Stomach (tissue), 8 donors: ENCODE measurements at regions not wholly inside any gene's neighbourhood (a gene's known extent, or its start where the extent isn't known, plus 50 kb on each side); places are given as distances from the start of the nearest gene placed in this dataset.
"Not testable (repeated sequence)": the region's sequence is repeated elsewhere in the genome, so short reads cannot be mapped to it uniquely, and the experiment has no call there.

ENCODE experiments used
- DNase-seq, 2 donors: peaks; one replicate each; pipeline versions ENCODE4 v3.0.0 to v3.0.0-alpha.2; 2013 to 2019
- H3K27ac ChIP-seq, 5 donors: fragments of 200-600 bp in 4 of 5; sonication (generic) in 4 of 5; one replicate each; pipeline ENCODE4 v1.5.1; 2013 to 2019; ENCODE audit warnings: mild to moderate bottlenecking in 1 of 5, moderate library complexity in 1 of 5
- H3K27me3 ChIP-seq, 3 donors: fragments of 200-600 bp; sonication (generic); one replicate each; pipeline ENCODE4 v1.5.1; 2017 to 2019; ENCODE audit warnings: mixed run types in 1 of 3
- H3K36me3 ChIP-seq, 4 donors: fragments of 200-600 bp; sonication (generic); 1 replicate in 3 of 4; 2 replicates in 1 of 4; pipeline ENCODE4 v1.5.1; 2016 to 2019
- H3K4me1 ChIP-seq, 4 donors: fragments of 200-600 bp; sonication (generic); one replicate each; pipeline ENCODE4 v1.5.1; 2016 to 2019
- H3K4me3 ChIP-seq, 4 donors: fragments of 200-600 bp; sonication (generic) in 3 of 4; one replicate each; pipeline ENCODE4 v1.5.1; 2016 to 2019; ENCODE audit warnings: mild to moderate bottlenecking in 1 of 4
- H3K9me3 ChIP-seq, 4 donors: fragments of 200-600 bp; sonication (generic); one replicate each; pipeline ENCODE4 v1.5.1; 2016 to 2019
- CTCF ChIP-seq, 7 experiments: fragments of 450-650 bp in 4 of 7; fragments of 200-600 bp in 3 of 7; sonication (generic) in 3 of 7; IDR thresholded peaks; one replicate each; pipeline ENCODE4 v1.5.1; 2016 to 2019; ENCODE audit warnings: antibody characterized with exemption in 7 of 7, control low read depth in 2 of 7, mild to moderate bottlenecking in 1 of 7
- EP300 ChIP-seq: sonication (generic); formaldehyde crosslinking; IDR thresholded peaks from one replicate; pipeline ENCODE4 v1.6.1; 2017; ENCODE audit warnings: antibody characterized with exemption
- POLR2A ChIP-seq, 4 donors: fragments of 450-650 bp; IDR thresholded peaks; one replicate each; pipeline ENCODE4 v1.6.1; 2016; ENCODE audit warnings: antibody characterized with exemption in 4 of 4, control low read depth in 2 of 4, mild to moderate bottlenecking in 1 of 4, moderate library complexity in 1 of 4
- POLR2AphosphoS5 ChIP-seq, 3 donors: sonication (generic); formaldehyde crosslinking; IDR thresholded peaks; one replicate each; pipeline ENCODE4 v1.6.1; 2016; ENCODE audit warnings: antibody characterized with exemption in 3 of 3
- WGBS, 5 donors: extraction: QIAGEN DNeasy Blood & Tissue Kit in 3 of 5; methylation state at CpG; one replicate each; pipeline versions ENCODE4 v1.1.5 to v1.1.7; 2013 to 2018; 5-methylcytosine and 5-hydroxymethylcytosine counted together
- intact Hi-C: fragments of 100-400 bp; cut with DNase I; formaldehyde crosslinking; loops from one replicate; pipeline ENCODE4 v1.15.1; 2023; ENCODE audit warnings: low total_unique reads
- donor health status: healthy with polysubstance abuse.
- donor health status: Bipolar disorder and iron deficiency.
- donor health status: healthy.

- Histone ChIP-seq H3K4me3 (no peak overlapping the region), H3K27me3 (no peaks in the 10 kb centered on the region), H3K4me1 (no peaks in the 10 kb centered on the region), H3K9me3 (peaks cover 0 to 37% (median 20%) of the 10 kb centered on the region in 4 donors), H3K27ac (no peak overlapping the region), H3K36me3 (no peaks in the 10 kb centered on the region)
- no peak for DNase-seq
- TF ChIP-seq EP300 = no peak
- TF ChIP-seq POLR2AphosphoS5 (IDR thresholded peaks at IDR 0.05) = no peak
- TF ChIP-seq CTCF (IDR thresholded peaks at IDR 0.05) = no peak
- no peak for TF ChIP-seq POLR2A (IDR thresholded peaks at IDR 0.05)
- intact Hi-C loops = no loop called here
- WGBS, 5 donors = 31 to 38% (median 36%) methylated on average over 6 of the region's 6 CpGs
These were observed 1643.5 kb downstream of the TP53TG3F start for GRCh38 chr16:35102780-35103403.

GRCh38 chr16:35111772-35112171 is 1652.4 kb downstream of the TP53TG3F start:
- H3K4me1 ChIP-seq, intact Hi-C loops, DNase-seq, H3K27ac ChIP-seq, H3K4me3 ChIP-seq, H3K27me3 ChIP-seq, H3K36me3 ChIP-seq: not testable (repeated sequence)
- WGBS, 5 donors = 72 to 91% (median 78%) methylated on average over 4 of the region's 4 CpGs
- H3K9me3 ChIP-seq = peaks cover 3 to 52% (median 29%) of the 10 kb centered on the region in 4 donors

- Histone ChIP-seq H3K4me3 (no peak overlapping the region), H3K36me3 (no peaks in the 10 kb centered on the region), H3K4me1 (no peaks in the 10 kb centered on the region), H3K27me3 (no peaks in the 10 kb centered on the region), H3K9me3 (peaks cover 0 to 12% (median 5%) of the 10 kb centered on the region in 4 donors), H3K27ac (no peak overlapping the region)
- TF ChIP-seq POLR2AphosphoS5 (IDR thresholded peaks at IDR 0.05) (no peak), POLR2A (IDR thresholded peaks at IDR 0.05) (no peak), EP300 (no peak), CTCF (IDR thresholded peaks at IDR 0.05) (no peak)
- intact Hi-C loops = no loop called here
- no peak for DNase-seq
- 37 to 55% (median 46%) methylated on average over 4 of the region's 4 CpGs for WGBS, 5 donors
These were observed 1672.0 kb downstream of the TP53TG3F start for GRCh38 chr16:35131429-35131828.

- WGBS, 5 donors = 12 to 34% (median 22%) methylated on average over 2 of the region's 2 CpGs
- H3K27me3 ChIP-seq = no peaks in the 10 kb centered on the region
- no peak for DNase-seq
- H3K4me1 ChIP-seq = no peaks in the 10 kb centered on the region
- H3K4me3 ChIP-seq = no peak overlapping the region
- no peak overlapping the region for H3K27ac ChIP-seq
- intact Hi-C loops = no loop called here
- TF ChIP-seq POLR2AphosphoS5 (IDR thresholded peaks at IDR 0.05) (no peak), CTCF (IDR thresholded peaks at IDR 0.05) (no peak), EP300 (no peak), POLR2A (IDR thresholded peaks at IDR 0.05) (no peak)
- H3K9me3 ChIP-seq = peaks cover 0 to 19% (median 6%) of the 10 kb centered on the region in 4 donors
- no peaks in the 10 kb centered on the region for H3K36me3 ChIP-seq
These were observed 1675.1 kb downstream of the TP53TG3F start for GRCh38 chr16:35134471-35134870.

- intact Hi-C loops = no loop called here
- H3K36me3 ChIP-seq = no peaks in the 10 kb centered on the region
These were observed 1681.0 kb downstream of the TP53TG3F start for GRCh38 chr16:35140293-35140986.

More at GRCh38 chr16:35140293-35140986, 1681.0 kb downstream of the TP53TG3F start:
- no peak for DNase-seq
- Histone ChIP-seq H3K4me3 (no peak overlapping the region), H3K27me3 (no peaks in the 10 kb centered on the region), H3K9me3 (peaks cover 0 to 72% (median 60%) of the 10 kb centered on the region in 4 donors), H3K4me1 (no peaks in the 10 kb centered on the region), H3K27ac (no peak overlapping the region)
- TF ChIP-seq CTCF (IDR thresholded peaks at IDR 0.05) (no peak), POLR2AphosphoS5 (IDR thresholded peaks at IDR 0.05) (no peak), POLR2A (IDR thresholded peaks at IDR 0.05) (no peak), EP300 (no peak)
- 78 to 85% (median 81%) methylated on average over 32 to 33 of the region's 33 CpGs for WGBS, 5 donors
